Nephron (organoid): ENCODE measurements at regions not wholly inside any gene's neighbourhood (a gene's known extent, or its start where the extent isn't known, plus 50 kb on each side); places are given as distances from the start of the nearest gene placed in this dataset.
A peak's percentile ranks its signal among the peaks of the same experiment; 100 is the strongest.

ENCODE experiments used
- H3K27ac Mint-ChIP-seq, 3 experiments: 2 replicates each; pipeline ENCODE4 v1.8.0; 2020; ENCODE audit warnings: mixed read lengths in 3 of 3, mild to moderate bottlenecking in 2 of 3, moderate library complexity in 1 of 3
- H3K27me3 Mint-ChIP-seq: 2 replicates; pipeline ENCODE4 v1.8.0; 2021; ENCODE audit warnings: low read depth, mild to moderate bottlenecking, moderate library complexity, mixed read lengths
- H3K36me3 Mint-ChIP-seq: 2 replicates; pipeline ENCODE4 v1.8.0; 2020; ENCODE audit warnings: low read depth, mixed read lengths
- H3K4me1 Mint-ChIP-seq: 2 replicates; pipeline ENCODE4 v1.8.0; 2020; ENCODE audit warnings: mixed read lengths
- H3K4me3 Mint-ChIP-seq, 3 experiments: 2 replicates each; pipeline ENCODE4 v1.8.0; 2020; ENCODE audit warnings: mild to moderate bottlenecking in 3 of 3, mixed read lengths in 3 of 3, moderate library complexity in 2 of 3
- H3K9me3 Mint-ChIP-seq: 2 replicates; pipeline ENCODE4 v1.8.0; 2020; ENCODE audit warnings: mixed read lengths
- CTCF ChIP-seq, 3 experiments: fragments of 200-600 bp; sonication (generic); IDR thresholded peaks; one replicate each; pipeline ENCODE4 v1.5.0; 2021; ENCODE audit warnings: antibody characterized with exemption in 3 of 3; ENCODE audit not compliant: unreplicated experiment in 3 of 3

GRCh38 chr6:33854572-33855030 is 50.8 kb upstream of the MLN start:
- no peak for TF ChIP-seq CTCF (IDR thresholded peaks at IDR 0.05; ENCODE audit: unreplicated experiment in 3 of 3)
- Mint-ChIP-seq H3K9me3 (no peaks in the 10 kb centered on the region), H3K4me3 (peak overlapping the region; percentile 35 to 69 (median 59)), H3K36me3 (no peaks in the 10 kb centered on the region), H3K27me3 (peaks cover 19% of the 10 kb centered on the region), H3K4me1 (peaks cover 63% of the 10 kb centered on the region), H3K27ac (peak overlapping the region; percentile 86 to 88 (median 86))

- Mint-ChIP-seq H3K4me3 (peak overlapping the region in 1 of 3 experiments; percentile 6), H3K4me1 (peaks cover 55% of the 10 kb centered on the region), H3K27me3 (peaks cover 24% of the 10 kb centered on the region), H3K9me3 (no peaks in the 10 kb centered on the region), H3K27ac (peak overlapping the region; percentile 38 to 73 (median 63)), H3K36me3 (no peaks in the 10 kb centered on the region)
- TF ChIP-seq CTCF (IDR thresholded peaks at IDR 0.05; ENCODE audit: unreplicated experiment in 3 of 3): no peak
Observed at GRCh38 chr6:33853736-33854135, 49.9 kb upstream of the MLN start.
